Kidney (tissue), 13 donors: ENCODE measurements at regions not wholly inside any gene's neighbourhood (a gene's known extent, or its start where the extent isn't known, plus 50 kb on each side); places are given as distances from the start of the nearest gene placed in this dataset.
"Not testable (repeated sequence)": the region's sequence is repeated elsewhere in the genome, so short reads cannot be mapped to it uniquely, and the experiment has no call there.

Experiments
- DNase-seq, 5 donors: peaks; one replicate each; pipeline ENCODE4 v3.0.0-alpha.2; 2013 to 2020
- FAIRE-seq: peaks from 2 replicates; lab custom pipeline; 2012; peaks lifted over from hg19 to GRCh38; lab: Jason Lieb, UNC
- H3K27ac ChIP-seq, 2 donors: one replicate each; pipeline ENCODE4 v1.7.0; 2013; ENCODE audit warnings: low read depth in 2 of 2, low read length in 2 of 2, inconsistent platforms in 1 of 2
- H3K27me3 ChIP-seq: one replicate; pipeline ENCODE4 v1.7.1; 2013; ENCODE audit warnings: low read length, inconsistent platforms; ENCODE audit not compliant: control insufficient read depth, insufficient read depth
- H3K36me3 ChIP-seq, 3 donors: one replicate each; pipeline versions ENCODE4 v1.7.0 to v1.7.1; 2013; ENCODE audit warnings: low read length in 3 of 3, control low read depth in 1 of 3, inconsistent platforms in 1 of 3; ENCODE audit not compliant: insufficient read depth in 3 of 3, control insufficient read depth in 2 of 3
- H3K4me1 ChIP-seq, 3 donors: one replicate each; pipeline versions ENCODE4 v1.7.0 to v1.7.1; 2013; ENCODE audit warnings: low read length in 3 of 3, inconsistent platforms in 1 of 3, low read depth in 1 of 3; ENCODE audit not compliant: control insufficient read depth in 2 of 3, insufficient read depth in 2 of 3
- H3K4me3 ChIP-seq, 3 donors: one replicate each; pipeline versions ENCODE4 v1.7.0 to v1.8.1; 2013; ENCODE audit warnings: low read length in 3 of 3, control low read depth in 1 of 3, inconsistent platforms in 1 of 3
- H3K9ac ChIP-seq, 3 donors: one replicate each; pipeline versions ENCODE4 v1.7.0 to v1.7.1; 2013; ENCODE audit warnings: low read length in 3 of 3, control low read depth in 1 of 3, inconsistent platforms in 1 of 3
- H3K9me3 ChIP-seq, 3 donors: one replicate each; pipeline versions ENCODE4 v1.7.0 to v1.7.1; 2013; ENCODE audit warnings: low read length in 3 of 3, control low read depth in 1 of 3, inconsistent platforms in 1 of 3; ENCODE audit not compliant: control insufficient read depth in 2 of 3, insufficient read depth in 1 of 3
- intact Hi-C: fragments of 100-400 bp; cut with DNase I; formaldehyde crosslinking; loops from one replicate; pipeline ENCODE4 v1.11.1; 2022
- TF ChIP-seq, protein P1 (sequence below): IDR thresholded peaks from 3 replicates; pipeline ENCODE4 v1.5.1; 2012; ENCODE audit warnings: mild to moderate bottlenecking, moderate library complexity, borderline replicate concordance; ENCODE audit not compliant: insufficient read depth; ENCODE audit errors: extremely low read depth
- donor health status: control.
- donor health status: control.
- donor health status: control.
- donor health status: control.
- donor health status: control.
- donor health status: DM: yes; HTN: yes; CAD: no.
- donor health status: Normal renal cell carcinoma (clear cell type).

GRCh38 chr14:106343626-106344025 lies 817.2 kb downstream of the TMEM121 start:
- Histone ChIP-seq H3K36me3 (no peaks in the 10 kb centered on the region), H3K4me3 (no peak overlapping the region), H3K9ac (no peak overlapping the region), H3K4me1 (no peaks in the 10 kb centered on the region), H3K9me3 (no peaks in the 10 kb centered on the region), H3K27ac (no peak overlapping the region), H3K27me3 (no peaks in the 10 kb centered on the region)
- FAIRE-seq: no peak
- TF ChIP-seq, protein P1, sequence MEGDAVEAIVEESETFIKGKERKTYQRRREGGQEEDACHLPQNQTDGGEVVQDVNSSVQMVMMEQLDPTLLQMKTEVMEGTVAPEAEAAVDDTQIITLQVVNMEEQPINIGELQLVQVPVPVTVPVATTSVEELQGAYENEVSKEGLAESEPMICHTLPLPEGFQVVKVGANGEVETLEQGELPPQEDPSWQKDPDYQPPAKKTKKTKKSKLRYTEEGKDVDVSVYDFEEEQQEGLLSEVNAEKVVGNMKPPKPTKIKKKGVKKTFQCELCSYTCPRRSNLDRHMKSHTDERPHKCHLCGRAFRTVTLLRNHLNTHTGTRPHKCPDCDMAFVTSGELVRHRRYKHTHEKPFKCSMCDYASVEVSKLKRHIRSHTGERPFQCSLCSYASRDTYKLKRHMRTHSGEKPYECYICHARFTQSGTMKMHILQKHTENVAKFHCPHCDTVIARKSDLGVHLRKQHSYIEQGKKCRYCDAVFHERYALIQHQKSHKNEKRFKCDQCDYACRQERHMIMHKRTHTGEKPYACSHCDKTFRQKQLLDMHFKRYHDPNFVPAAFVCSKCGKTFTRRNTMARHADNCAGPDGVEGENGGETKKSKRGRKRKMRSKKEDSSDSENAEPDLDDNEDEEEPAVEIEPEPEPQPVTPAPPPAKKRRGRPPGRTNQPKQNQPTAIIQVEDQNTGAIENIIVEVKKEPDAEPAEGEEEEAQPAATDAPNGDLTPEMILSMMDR: no peak
- intact Hi-C loops: no loop called here
- no peak for DNase-seq

DNA sequence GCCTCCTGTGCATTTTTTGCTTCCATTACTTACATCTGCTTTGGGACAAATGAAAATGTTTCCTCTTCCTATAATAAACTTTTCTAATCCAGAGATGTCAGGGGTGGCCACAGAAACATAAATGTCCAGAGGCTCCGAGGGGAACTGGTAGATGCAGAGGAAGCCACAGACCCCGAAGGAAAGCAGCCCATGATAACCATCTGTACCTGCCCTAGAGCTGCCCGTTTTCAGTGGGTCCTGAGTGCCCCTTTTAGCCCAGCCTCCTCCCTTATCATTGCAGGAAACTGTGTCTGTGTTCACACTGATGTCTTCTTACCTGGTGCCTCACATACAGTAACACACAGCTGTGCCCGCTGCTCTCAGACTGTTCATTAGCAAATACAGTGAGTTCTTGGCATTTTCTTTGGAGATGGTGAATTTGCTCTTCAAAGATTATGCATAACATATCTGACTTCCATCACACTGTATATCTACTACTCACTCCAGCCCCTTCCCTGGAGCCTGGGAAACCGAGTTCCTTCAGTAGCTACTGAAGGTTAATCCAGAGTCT lies 817.8 kb downstream of the TMEM121 start:
- H3K9ac ChIP-seq, FAIRE-seq, H3K9me3 ChIP-seq, DNase-seq, H3K27me3 ChIP-seq, H3K4me3 ChIP-seq, H3K27ac ChIP-seq, H3K36me3 ChIP-seq, intact Hi-C loops, H3K4me1 ChIP-seq: not testable (repeated sequence)

DNA sequence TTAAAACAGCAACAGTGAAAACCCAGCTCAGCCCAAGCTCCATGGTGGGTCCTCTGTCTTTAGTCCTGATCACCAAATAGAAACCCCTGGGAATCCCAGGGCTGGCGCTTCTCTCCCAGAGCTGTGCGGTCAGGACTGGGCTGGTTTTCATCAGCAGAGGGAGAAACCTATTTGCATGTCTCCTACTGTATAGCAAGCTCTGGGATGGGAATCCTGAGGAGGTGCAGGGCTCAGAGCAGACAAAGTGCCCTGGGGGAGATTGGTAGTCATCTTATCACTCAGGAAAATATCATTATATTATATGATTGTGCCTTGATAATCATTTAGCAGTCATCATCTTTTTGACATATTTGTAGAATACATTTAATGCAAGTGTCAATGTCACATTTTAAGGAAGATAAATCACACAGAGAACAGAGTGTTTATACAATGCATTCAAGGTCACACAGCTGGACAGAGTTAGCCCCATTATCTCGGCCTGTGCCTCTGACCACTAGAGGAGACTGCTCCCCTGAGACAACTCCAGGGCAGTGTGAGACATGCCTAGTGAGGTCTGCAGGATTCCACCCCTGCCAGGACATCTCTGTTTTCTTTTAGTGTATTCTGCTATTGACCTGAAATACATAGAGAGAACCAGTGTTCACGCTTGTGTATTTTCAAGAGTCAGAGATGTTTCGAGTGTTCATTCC lies 818.6 kb downstream of the TMEM121 start:
- H3K4me3 ChIP-seq, DNase-seq, FAIRE-seq, H3K36me3 ChIP-seq, intact Hi-C loops, H3K4me1 ChIP-seq, H3K9ac ChIP-seq, H3K9me3 ChIP-seq, H3K27ac ChIP-seq, H3K27me3 ChIP-seq: not testable (repeated sequence)

DNA sequence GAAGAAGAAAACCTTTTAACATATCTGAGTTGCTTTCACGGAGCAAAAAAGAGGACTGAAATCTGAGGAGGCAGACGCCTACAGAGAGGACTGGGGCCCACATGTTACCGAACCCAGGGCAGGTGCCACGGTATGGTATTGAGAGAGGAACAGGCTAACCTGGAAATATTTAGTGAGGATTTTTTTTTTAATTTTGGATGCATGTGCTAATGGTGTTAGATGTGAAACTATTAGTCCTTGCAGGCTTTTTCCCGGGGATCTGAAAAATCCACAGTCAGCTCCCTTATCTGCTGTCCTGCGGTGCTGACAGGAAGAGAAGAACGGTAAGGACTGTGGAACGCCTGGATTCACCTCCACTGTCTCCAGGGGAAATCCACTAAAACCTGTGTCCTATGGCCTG lies 819.7 kb downstream of the TMEM121 start:
- FAIRE-seq: no peak
- TF ChIP-seq, protein P1: no peak
- intact Hi-C loops: no loop called here

More for the DNA sequence above, 819.7 kb downstream of the TMEM121 start:
- no peak overlapping the region for H3K27ac ChIP-seq
- DNase-seq: no peak
- H3K27me3 ChIP-seq: no peaks in the 10 kb centered on the region
- H3K36me3 ChIP-seq: no peaks in the 10 kb centered on the region
- no peak overlapping the region for H3K4me3 ChIP-seq
- no peak overlapping the region for H3K9ac ChIP-seq
- no peaks in the 10 kb centered on the region for H3K9me3 ChIP-seq
- no peaks in the 10 kb centered on the region for H3K4me1 ChIP-seq
